NCI-H748 treated with DMSO at 0.1 percent for 48 hours (cell line): ENCODE measurements at regions not wholly inside any gene's neighbourhood (a gene's known extent, or its start where the extent isn't known, plus 50 kb on each side); places are given as distances from the start of the nearest gene placed in this dataset.
"Not testable (repeated sequence)": the region's sequence is repeated elsewhere in the genome, so short reads cannot be mapped to it uniquely, and the experiment has no call there.

Experiments used
- DNase-seq: peaks from one replicate; lab custom pipeline; 2025; lab: John Stamatoyannopoulos, UW

DNA sequence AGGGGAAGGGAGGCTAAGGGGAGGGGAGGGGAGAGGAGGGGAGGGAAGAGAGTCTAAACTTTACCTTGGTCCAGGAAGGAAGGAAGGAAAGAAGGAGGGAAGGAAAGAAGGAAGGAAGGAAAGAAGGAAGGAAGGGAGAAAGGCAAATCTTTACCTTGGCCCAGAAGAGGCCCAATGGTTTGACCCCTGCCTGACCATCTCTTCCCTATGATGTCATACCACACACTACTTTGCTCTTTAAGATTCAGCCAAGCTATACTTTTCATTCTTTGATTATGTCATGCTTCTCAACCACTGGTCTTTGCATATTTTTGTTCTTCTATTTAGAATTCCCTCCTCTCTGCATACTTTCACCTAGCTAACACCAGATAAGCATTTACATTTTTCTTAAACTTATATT lies 1077.5 kb downstream of the PCDH9 start:
- no peak for DNase-seq

GRCh38 chr13:66144357-66144756 lies 1085.8 kb downstream of the PCDH9 start:
- not testable (repeated sequence) for DNase-seq

- DNase-seq = no peak
These were observed 1090.4 kb downstream of the PCDH9 start for GRCh38 chr13:66139701-66140100.

DNA sequence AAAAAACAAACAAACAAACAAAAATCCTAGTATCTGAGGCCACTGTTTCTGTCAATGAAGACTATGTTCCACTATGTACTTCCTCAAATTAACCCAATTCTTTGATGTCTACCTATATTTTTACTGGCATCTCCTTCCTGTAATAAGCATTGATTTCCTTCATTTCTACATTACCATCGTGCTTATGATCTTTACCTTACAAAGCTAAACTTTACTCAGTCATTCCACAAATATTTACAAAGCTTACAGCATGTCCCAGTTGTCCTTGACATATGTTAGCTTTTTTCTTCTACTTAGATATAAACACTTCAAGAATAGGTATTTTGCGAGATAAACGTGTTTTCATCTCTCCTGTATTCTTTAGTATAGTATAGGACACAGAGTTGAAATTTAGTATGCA lies 1090.9 kb downstream of the PCDH9 start:
- no peak for DNase-seq

GRCh38 chr13:66138172-66138811 lies 1091.8 kb downstream of the PCDH9 start:
- no peak for DNase-seq

GRCh38 chr13:66137384-66137783 lies 1092.8 kb downstream of the PCDH9 start:
- DNase-seq = no peak

DNA sequence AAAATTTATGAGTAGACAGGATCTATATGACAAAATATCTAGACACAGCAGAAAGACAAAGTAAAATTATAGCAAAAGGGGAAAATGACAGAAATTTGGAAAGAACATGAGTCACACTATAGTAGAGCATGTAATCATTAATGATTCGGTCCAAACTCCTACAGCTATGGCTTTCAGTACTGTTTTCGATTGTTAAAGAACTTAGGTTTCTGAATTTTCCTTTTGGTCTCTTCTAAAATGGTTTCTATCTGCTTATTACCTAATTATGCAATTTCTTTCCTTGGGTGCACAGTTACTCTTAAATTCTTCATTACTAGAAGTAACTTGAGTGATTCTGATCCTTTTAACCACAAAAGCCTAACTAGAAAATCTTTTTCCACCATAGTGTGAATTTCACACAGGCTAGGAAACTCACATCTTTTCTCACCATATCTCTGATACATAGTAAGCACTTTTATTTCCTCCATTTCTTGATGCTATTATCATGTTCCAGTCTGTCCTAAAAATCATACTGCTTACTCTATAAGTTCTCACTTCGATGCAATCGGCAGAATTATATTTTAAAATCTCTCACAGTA lies 1101.4 kb downstream of the PCDH9 start:
- DNase-seq = no peak

DNA sequence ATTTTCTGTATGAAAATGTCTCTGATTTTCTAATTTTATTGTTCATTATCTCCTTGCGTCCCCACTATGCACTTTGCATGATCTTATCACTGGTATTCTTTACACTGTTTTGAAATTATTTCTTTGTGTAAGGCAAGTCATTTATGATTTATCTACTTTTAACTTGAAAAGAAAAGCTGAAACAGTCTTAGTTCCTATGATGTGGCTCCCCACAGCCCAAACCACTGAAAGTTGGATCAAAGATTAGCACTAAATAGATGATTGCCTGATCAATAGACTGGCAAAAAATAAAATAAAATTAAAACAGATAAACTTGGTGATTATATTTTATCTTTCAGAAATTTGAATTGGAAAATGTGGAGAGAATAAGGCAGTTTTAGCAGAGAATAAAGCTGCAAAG lies 1101.9 kb downstream of the PCDH9 start:
- no peak for DNase-seq

GRCh38 chr13:66117563-66117962 lies 1112.6 kb downstream of the PCDH9 start:
- no peak for DNase-seq

- DNase-seq = no peak
These were observed 1116.1 kb downstream of the PCDH9 start for GRCh38 chr13:66113882-66114526.

GRCh38 chr13:66111628-66112027 lies 1118.5 kb downstream of the PCDH9 start:
- DNase-seq = no peak

DNA sequence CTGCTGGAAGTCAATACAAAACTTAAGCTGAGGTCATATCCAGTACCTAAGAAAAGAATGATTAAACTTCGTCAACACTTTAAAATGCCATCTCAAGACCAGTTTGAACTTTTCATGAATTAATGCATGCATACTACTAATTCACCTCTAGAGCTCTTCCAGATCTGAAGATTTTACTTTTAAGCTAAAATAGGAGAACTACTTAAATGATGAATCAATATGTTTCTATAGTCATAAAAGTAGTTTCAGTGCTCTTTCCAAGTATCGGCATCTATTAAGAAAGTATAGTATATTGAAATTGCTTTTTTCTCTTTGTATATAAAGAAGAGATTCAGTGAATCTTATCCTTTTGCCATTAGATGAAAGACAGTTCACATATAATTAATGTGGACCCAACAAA lies 1123.9 kb downstream of the PCDH9 start:
- DNase-seq = no peak

DNA sequence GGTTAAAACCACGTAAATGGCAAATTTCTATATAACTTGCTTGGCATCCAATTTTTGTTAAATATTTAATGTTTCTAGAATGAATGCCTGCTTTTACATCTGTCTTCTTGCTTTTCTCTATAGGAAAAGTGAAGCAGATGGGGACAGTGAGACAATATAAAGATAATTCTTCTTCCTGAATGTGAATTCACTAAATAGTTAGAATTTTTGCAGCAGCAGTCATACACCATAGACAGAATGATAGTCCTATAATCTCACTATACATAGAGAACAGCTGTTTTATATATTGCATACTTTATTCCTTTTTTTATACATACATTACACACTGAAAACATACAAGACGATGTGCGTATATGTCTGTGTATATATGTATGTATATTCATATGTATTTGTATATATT lies 1127.3 kb downstream of the PCDH9 start:
- DNase-seq = no peak

DNA sequence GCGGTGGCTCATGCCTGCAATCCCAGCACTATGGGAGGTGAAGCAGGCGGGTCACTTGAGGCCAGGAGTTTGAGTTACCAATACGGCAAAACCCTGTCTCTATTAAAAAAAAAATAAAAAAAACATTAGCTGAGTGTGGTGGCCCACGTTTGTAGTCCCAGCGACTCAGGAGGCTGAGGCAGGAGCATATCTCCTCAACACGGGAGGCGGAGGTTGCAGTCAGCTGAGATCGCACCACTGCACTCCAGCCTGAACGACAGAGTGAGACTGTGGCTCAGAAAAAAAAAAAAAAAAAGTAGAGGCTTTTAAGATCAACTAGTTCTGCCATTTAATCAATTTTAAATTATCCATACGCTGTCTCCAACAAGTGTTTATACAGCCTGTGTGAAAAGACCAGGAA lies 1130.3 kb downstream of the PCDH9 start:
- DNase-seq = no peak

DNA sequence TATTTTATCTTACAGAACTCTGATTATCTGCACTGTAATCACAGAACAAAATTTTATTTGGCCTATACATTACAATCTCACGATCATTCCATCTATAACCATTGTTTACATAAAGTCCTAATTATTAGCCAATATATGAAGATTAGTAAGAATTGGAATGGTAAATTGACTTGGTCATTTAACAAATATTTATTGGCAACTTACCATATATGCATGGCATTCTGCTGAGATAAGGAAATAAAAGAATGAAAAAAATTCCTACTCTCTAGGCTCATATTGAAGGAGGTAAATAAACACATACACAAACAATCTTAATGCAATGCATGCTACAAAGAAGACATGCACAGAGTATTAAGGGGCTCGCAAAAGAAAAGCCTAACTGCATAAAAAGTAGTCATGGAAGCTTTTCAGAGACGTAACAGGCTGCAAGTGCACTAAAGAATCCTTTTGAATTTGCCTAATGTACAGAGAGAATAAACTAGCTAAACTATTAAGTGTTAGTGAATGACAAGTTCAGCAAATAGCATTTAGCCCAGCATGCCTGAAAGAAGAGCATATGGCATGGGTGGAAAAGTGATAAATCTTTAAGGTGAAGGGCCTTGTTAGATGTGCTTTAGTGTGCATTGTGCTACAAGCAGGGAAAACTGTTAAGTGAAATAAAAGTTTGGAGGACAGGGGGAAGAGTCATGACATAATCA lies 1131.1 kb downstream of the PCDH9 start:
- DNase-seq = no peak

DNA sequence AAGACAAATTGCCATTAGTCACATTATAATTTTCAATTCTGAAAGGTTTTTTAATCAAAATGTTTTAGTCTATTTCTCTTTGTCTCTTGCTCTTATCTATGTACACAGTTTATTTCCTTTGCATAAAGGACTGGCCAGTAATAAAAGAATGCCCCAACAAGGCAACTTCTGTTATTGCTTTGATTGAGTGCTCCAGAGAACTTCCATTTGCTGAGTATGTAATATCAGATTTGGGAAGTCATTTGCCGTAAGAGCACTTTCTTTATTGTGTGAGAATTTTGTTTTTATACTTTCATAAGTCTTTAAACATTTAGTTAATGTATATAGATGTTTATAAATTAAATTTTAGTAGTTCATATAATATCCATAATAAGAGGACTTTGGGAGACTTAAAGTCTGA lies 1140.4 kb downstream of the PCDH9 start:
- no peak for DNase-seq

DNA sequence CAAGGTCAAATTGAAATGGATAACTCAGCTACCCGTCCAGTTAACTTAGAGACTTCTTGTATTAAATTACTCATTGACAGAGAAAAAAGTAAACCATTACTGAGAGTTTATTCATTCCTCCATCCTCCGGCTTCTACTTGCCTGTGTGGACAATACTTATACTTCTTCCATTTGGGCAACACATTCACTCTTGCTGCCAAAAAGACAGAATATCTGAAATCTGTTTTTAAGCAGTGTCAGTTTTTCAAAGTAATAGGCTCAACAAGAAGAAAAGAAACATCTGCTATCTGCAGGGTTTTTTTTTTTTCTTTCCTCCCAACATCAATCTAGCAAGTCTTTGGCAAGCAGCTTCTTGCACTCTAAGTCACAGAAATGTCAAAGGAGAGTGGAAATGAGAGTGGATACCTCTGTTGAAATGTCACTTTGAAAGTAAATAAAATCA lies 1142.8 kb downstream of the PCDH9 start:
- no peak for DNase-seq

- no peak for DNase-seq
These were observed 1152.9 kb downstream of the PCDH9 start for GRCh38 chr13:66077132-66077689.

GRCh38 chr13:66076417-66076816 lies 1153.7 kb downstream of the PCDH9 start:
- DNase-seq = no peak

- no peak for DNase-seq
These were observed 1156.0 kb downstream of the PCDH9 start for GRCh38 chr13:66074018-66074615.

- not testable (repeated sequence) for DNase-seq
These were observed 1158.0 kb downstream of the PCDH9 start for GRCh38 chr13:66072097-66072496.

DNA sequence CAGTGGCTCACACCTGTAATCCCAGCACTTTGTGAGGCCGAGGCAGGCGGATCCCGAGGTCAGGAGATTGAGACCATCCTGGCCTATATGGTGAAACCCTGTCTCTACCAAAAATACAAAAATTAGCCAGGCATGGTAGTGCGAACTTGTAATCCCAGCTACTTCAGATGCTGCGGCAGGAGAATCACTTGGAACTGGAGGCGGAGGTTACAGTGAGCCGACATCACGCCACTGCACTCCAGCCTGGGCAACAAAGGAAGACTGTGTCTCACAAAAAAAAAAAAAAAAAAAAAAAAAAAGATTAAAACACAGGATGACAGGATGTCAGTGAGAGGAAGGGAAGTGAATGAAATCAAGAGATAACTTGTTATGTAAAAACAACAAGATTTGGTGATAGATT lies 1158.5 kb downstream of the PCDH9 start:
- no peak for DNase-seq
